ENCODE measurements at regions not wholly inside any gene's neighbourhood (a gene's known extent, or its start where the extent isn't known, plus 50 kb on each side); places are given as distances from the start of the nearest gene placed in this dataset.

DNA sequence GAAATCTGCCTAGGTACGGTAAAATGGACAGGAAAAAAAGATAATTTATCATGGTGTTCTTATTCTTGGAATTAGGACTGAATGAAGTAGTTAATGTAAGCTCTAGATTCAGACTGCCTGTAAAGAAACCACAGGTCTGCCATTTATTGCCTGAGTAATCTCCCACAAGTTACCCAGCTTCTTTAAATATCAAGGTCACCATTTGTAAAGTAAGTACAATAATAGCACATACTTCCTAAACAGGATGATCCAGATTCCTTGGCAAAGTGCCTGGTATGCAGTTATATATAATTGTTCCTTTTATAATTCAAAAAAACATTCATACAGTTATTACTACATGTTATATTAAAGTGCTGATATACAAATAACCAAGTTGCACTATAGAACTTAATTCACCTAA is 368.6 kb downstream of the HNRNPD start:
- TF ChIP-seq, protein P1, sequence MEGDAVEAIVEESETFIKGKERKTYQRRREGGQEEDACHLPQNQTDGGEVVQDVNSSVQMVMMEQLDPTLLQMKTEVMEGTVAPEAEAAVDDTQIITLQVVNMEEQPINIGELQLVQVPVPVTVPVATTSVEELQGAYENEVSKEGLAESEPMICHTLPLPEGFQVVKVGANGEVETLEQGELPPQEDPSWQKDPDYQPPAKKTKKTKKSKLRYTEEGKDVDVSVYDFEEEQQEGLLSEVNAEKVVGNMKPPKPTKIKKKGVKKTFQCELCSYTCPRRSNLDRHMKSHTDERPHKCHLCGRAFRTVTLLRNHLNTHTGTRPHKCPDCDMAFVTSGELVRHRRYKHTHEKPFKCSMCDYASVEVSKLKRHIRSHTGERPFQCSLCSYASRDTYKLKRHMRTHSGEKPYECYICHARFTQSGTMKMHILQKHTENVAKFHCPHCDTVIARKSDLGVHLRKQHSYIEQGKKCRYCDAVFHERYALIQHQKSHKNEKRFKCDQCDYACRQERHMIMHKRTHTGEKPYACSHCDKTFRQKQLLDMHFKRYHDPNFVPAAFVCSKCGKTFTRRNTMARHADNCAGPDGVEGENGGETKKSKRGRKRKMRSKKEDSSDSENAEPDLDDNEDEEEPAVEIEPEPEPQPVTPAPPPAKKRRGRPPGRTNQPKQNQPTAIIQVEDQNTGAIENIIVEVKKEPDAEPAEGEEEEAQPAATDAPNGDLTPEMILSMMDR (IDR thresholded peaks at IDR 0.05), result no peak
- no peak for TF ChIP-seq POLR2A (IDR thresholded peaks at IDR 0.05)
